ENCODE measurements at regions not wholly inside any gene's neighbourhood (a gene's known extent, or its start where the extent isn't known, plus 50 kb on each side); places are given as distances from the start of the nearest gene placed in this dataset.

DNA sequence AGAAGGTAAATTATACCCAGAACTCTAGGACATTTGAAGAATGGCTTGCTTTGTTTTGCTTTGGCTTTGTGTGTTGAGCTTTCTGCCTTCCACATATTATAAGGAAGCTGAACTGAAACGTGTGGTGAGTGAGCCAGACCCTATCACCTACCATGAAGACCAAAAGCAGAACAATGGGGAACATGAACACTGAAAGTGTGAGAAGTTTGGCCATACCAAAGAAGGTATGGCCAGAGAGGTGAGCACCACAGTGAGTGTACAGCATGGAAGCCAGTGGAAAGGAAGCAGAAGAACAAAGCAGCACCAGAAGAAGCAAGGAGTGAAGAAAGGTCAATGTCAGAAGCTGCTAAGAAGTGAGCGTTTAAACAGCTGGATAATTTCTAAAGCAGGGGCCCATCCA, 59.7 kb upstream of the CCDC71L start:
- TF ChIP-seq, protein P1, sequence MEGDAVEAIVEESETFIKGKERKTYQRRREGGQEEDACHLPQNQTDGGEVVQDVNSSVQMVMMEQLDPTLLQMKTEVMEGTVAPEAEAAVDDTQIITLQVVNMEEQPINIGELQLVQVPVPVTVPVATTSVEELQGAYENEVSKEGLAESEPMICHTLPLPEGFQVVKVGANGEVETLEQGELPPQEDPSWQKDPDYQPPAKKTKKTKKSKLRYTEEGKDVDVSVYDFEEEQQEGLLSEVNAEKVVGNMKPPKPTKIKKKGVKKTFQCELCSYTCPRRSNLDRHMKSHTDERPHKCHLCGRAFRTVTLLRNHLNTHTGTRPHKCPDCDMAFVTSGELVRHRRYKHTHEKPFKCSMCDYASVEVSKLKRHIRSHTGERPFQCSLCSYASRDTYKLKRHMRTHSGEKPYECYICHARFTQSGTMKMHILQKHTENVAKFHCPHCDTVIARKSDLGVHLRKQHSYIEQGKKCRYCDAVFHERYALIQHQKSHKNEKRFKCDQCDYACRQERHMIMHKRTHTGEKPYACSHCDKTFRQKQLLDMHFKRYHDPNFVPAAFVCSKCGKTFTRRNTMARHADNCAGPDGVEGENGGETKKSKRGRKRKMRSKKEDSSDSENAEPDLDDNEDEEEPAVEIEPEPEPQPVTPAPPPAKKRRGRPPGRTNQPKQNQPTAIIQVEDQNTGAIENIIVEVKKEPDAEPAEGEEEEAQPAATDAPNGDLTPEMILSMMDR (IDR thresholded peaks at IDR 0.05) = no peak
- Histone ChIP-seq H3K27ac (no peak overlapping the region), H3K4me1 (no peaks in the 10 kb centered on the region), H3K27me3 (ENCODE audit: insufficient read depth in 3 of 3, low read length in 2 of 3) (no peaks in the 10 kb centered on the region), H3K9me3 (no peaks in the 10 kb centered on the region), H3K4me3 (no peak overlapping the region), H3K36me3 (ENCODE audit: insufficient read depth in 1 of 2, low read depth in 1 of 2) (no peaks in the 10 kb centered on the region)
- DNase-seq (no peak), ATAC-seq (no peak)
- WGBS, 3 donors = 56 to 67% (median 58%) methylated on average over 2 of the region's 2 CpGs
- intact Hi-C loops (cut with DNase I) = no loop called here

DNA sequence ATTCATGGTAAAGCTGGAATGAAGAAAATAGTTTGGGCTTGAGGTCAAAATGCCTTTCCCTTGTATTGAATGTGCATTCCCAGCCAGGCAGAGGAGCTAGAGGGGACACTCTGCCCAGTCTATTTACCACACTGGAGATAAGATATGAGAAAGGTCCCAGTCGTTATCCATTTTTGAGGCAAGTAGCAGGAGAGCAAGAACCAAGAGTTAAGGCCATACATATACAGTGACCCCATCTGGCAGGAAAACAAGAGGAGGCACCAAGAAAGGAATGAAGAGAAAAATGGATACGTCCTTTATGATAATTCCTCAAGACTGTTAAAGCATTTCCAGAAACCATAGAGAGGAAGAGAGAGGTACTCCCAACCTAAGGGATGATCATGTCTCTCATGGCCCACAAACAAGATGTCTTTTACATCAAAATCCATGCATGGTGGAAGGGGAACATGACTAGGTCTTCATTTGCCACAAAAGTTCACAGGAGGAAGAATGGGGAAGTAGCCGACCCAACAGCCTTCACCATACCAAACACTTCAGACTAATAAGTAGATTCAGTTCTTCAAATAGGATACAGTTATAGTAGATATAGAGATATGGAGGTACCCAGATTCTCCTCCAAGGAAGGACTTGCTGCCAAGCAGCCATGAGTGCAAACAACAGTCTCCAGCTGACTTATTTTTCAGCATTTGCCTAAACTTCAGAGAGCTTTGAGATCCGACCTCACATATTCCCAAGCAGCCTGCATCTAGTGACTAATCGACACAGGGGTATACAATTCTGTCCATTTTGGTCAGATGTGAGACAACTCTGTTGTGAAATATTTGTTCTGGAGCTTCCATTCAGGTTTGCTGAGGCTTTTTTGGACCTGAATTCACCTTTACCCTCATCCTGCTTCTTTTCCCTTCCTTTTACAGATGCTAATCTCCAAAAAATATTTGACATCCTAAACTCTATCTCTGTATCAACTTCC, 61.1 kb upstream of the CCDC71L start:
- TF ChIP-seq, protein P1 (IDR thresholded peaks at IDR 0.05) = no peak
- no peaks in the 10 kb centered on the region for H3K36me3 ChIP-seq (ENCODE audit: insufficient read depth in 1 of 2, low read depth in 1 of 2)
- no peaks in the 10 kb centered on the region for H3K4me1 ChIP-seq
- no peak overlapping the region for H3K27ac ChIP-seq
- DNase-seq (no peak), ATAC-seq (no peak)
- H3K9me3 ChIP-seq = no peaks in the 10 kb centered on the region
- H3K27me3 ChIP-seq (ENCODE audit: insufficient read depth in 3 of 3, low read length in 2 of 3) = no peaks in the 10 kb centered on the region
- 81 to 86% (median 86%) methylated on average over 5 of the region's 5 CpGs for WGBS, 3 donors
- intact Hi-C loops (cut with DNase I) = no loop called here
- no peak overlapping the region for H3K4me3 ChIP-seq

DNA sequence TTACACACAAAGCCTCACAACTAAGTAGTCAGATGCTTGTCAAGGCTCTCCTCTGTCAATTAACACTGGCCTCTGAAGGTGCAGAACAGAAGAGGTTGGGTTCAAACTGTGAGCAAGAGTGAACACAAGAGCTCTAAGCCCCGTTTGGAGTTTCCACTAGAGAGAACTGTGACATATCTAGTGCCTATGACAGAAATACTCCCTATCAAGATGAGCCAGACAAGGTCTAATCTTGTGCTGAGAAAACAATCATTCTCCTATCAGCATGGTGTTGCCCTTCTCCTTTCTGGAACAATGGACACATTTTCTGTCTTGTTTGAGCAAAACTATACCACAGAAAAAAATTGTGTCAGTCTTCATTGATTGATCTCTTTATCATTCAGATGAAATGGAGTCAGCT, 62.4 kb upstream of the CCDC71L start:
- Histone ChIP-seq H3K36me3 (ENCODE audit: insufficient read depth in 1 of 2, low read depth in 1 of 2) (no peaks in the 10 kb centered on the region), H3K27ac (no peak overlapping the region), H3K4me3 (no peak overlapping the region), H3K9me3 (no peaks in the 10 kb centered on the region), H3K27me3 (ENCODE audit: insufficient read depth in 3 of 3, low read length in 2 of 3) (no peaks in the 10 kb centered on the region), H3K4me1 (no peaks in the 10 kb centered on the region)
- intact Hi-C loops (cut with DNase I) = no loop called here
- 38 to 41% (median 40%) methylated on average over 1 of the region's 1 CpG for WGBS, 3 donors
- ATAC-seq (no peak), DNase-seq (no peak)
- TF ChIP-seq, protein P1 (IDR thresholded peaks at IDR 0.05) = no peak

DNA sequence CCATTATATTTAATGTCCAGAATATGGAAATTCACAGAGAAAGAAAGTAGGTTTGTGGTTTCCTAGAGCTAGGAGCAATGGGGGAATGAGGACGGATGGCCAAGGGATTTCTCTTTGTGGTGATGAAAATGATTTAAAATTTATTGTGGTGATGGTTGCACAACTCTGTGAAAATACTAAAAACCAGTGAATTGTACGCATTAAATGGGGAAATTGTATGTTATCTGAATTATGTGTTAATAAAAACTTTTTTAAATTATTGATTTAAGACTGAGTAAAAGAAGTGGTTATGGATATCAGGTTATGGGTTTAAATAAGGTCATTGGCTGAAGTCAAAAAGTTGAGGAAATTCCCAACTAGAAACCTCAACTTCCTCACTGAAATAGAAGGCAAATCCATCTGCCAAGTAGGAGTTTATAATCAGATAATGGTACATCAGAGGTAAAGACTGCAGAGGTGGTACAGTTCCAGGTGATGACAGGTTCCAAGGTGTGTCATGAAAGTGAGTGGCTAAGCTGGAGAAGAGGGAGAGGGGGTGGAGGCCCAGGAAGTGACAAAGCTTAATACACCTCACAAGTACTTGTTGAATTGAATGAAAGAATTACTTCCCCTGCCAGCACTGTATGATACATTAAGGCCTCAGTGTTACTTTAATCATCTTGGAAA, 68.9 kb upstream of the CCDC71L start:
- Histone ChIP-seq H3K36me3 (ENCODE audit: insufficient read depth in 1 of 2, low read depth in 1 of 2) (no peaks in the 10 kb centered on the region), H3K4me1 (no peaks in the 10 kb centered on the region), H3K4me3 (no peak overlapping the region), H3K27ac (no peak overlapping the region), H3K9me3 (no peaks in the 10 kb centered on the region), H3K27me3 (ENCODE audit: insufficient read depth in 3 of 3, low read length in 2 of 3) (no peaks in the 10 kb centered on the region)
- no peak for DNase-seq
- WGBS, 3 donors = 75 to 83% (median 80%) methylated on average over 2 of the region's 2 CpGs
- ATAC-seq = no peak
- TF ChIP-seq, protein P1 (IDR thresholded peaks at IDR 0.05) = no peak
- intact Hi-C loops (cut with DNase I) = loop anchor here in 1 of 2 donors (5.0 to 10.0 kb wide), 2 partner anchors 68 to 555 kb away; partner anchors contain the start of gene CCDC71L
